ENCODE measurements at regions not wholly inside any gene's neighbourhood (a gene's known extent, or its start where the extent isn't known, plus 50 kb on each side); places are given as distances from the start of the nearest gene placed in this dataset.

GRCh38 chr2:125296742-125297141 lies 1271.7 kb downstream of the CNTNAP5 start:
- no peaks in the 10 kb centered on the region for H3K4me1 Mint-ChIP-seq
- Histone ChIP-seq H3K27ac (ENCODE audit: low read length in 2 of 2) (no peak overlapping the region), H3K4me3 (ENCODE audit: control extremely low read depth in 1 of 5, extremely low read depth in 1 of 5, insufficient read depth in 1 of 5, low read depth in 2 of 5, low read length in 4 of 5) (no peak overlapping the region), H3K27me3 (replicated peaks in 1 of 4; ENCODE audit: control extremely low read depth in 1 of 4, control insufficient read depth in 3 of 4, insufficient read depth in 4 of 4, low read length in 3 of 4) (no peaks in the 10 kb centered on the region), H3K9ac (ENCODE audit: low read length) (no peak overlapping the region), H4K20me1 (ENCODE audit: control insufficient read depth, insufficient read depth, low read length, poor library complexity, severe bottlenecking) (no peaks in the 10 kb centered on the region), H3K4me2 (replicated peaks; ENCODE audit: low read depth, low read length, poor library complexity, severe bottlenecking) (no peak overlapping the region), H3K36me3 (replicated peaks in 1 of 2; ENCODE audit: control extremely low read depth in 1 of 2, control insufficient read depth in 1 of 2, extremely low read depth in 1 of 2, insufficient read depth in 2 of 2, low read length in 1 of 2) (no peaks in the 10 kb centered on the region), H3K79me2 (ENCODE audit: control insufficient read depth, insufficient read depth, low read length) (no peaks in the 10 kb centered on the region), H2AFZ (ENCODE audit: insufficient read depth, low read depth, low read length, poor library complexity, severe bottlenecking) (no peak overlapping the region), H3K4me1 (ENCODE audit: control insufficient read depth in 2 of 2, insufficient read depth in 2 of 2, low read length in 2 of 2) (no peaks in the 10 kb centered on the region), H3K9me3 (ENCODE audit: control extremely low read depth in 1 of 3, control insufficient read depth in 2 of 3, insufficient read depth in 1 of 3, low read length in 2 of 3) (peaks cover 0 to 3% (median 3%) of the 10 kb centered on the region in 3 donors)
- intact Hi-C loops (cut with micrococcal nuclease): no loop called here
- H3K27me3 Mint-ChIP-seq: no peaks in the 10 kb centered on the region
- ChIA-PET POLR2A (no interaction called here), CTCF (no interaction called here)
- H3K4me3 Mint-ChIP-seq: no peak overlapping the region
- no peaks in the 10 kb centered on the region for H3K9me3 Mint-ChIP-seq (ENCODE audit: insufficient read depth)
- 57% methylated on average over 3 of the region's 5 CpGs for WGBS (ENCODE audit: insufficient coverage)
- TF ChIP-seq EZH2 (IDR thresholded peaks at IDR 0.05; ENCODE audit: borderline replicate concordance, insufficient read depth, low read depth, low read length, poor library complexity, severe bottlenecking): no peak
- TF ChIP-seq CTCF (IDR thresholded peaks at IDR 0.05): no peak
- no peak overlapping the region for H3K27ac Mint-ChIP-seq
- ATAC-seq (ENCODE audit: low read depth) (no peak), DNase-seq (no peak)

GRCh38 chr2:125310657-125311364 lies 1285.7 kb downstream of the CNTNAP5 start:
- H4K20me1 ChIP-seq (ENCODE audit: control insufficient read depth, insufficient read depth, low read length, poor library complexity, severe bottlenecking): no peaks in the 10 kb centered on the region
- TF ChIP-seq CTCF (IDR thresholded peaks at IDR 0.05) (no peak), EZH2 (IDR thresholded peaks at IDR 0.05; ENCODE audit: borderline replicate concordance, insufficient read depth, low read depth, low read length, poor library complexity, severe bottlenecking) (no peak)
- intact Hi-C loops (cut with micrococcal nuclease): no loop called here
- POLR2A ChIA-PET: no interaction called here
- no peaks in the 10 kb centered on the region for H3K27me3 Mint-ChIP-seq
- no peaks in the 10 kb centered on the region for H3K36me3 ChIP-seq (replicated peaks in 1 of 2; ENCODE audit: control extremely low read depth in 1 of 2, control insufficient read depth in 1 of 2, extremely low read depth in 1 of 2, insufficient read depth in 2 of 2, low read length in 1 of 2)
- no peaks in the 10 kb centered on the region for H3K79me2 ChIP-seq (ENCODE audit: control insufficient read depth, insufficient read depth, low read length)
- no peaks in the 10 kb centered on the region for H3K4me1 Mint-ChIP-seq
- H3K27me3 ChIP-seq (replicated peaks in 1 of 4; ENCODE audit: control extremely low read depth in 1 of 4, control insufficient read depth in 3 of 4, insufficient read depth in 4 of 4, low read length in 3 of 4): no peaks in the 10 kb centered on the region
- no peak overlapping the region for H3K9ac ChIP-seq (ENCODE audit: low read length)
- ATAC-seq (ENCODE audit: low read depth): no peak
- H3K9me3 Mint-ChIP-seq (ENCODE audit: insufficient read depth): no peaks in the 10 kb centered on the region
- no peak overlapping the region for H3K27ac ChIP-seq (ENCODE audit: low read length in 2 of 2)
- H3K4me3 Mint-ChIP-seq: no peak overlapping the region
- peaks cover 0 to 20% (median 0%) of the 10 kb centered on the region in 3 donors for H3K9me3 ChIP-seq (ENCODE audit: control extremely low read depth in 1 of 3, control insufficient read depth in 2 of 3, insufficient read depth in 1 of 3, low read length in 2 of 3)
- no peak overlapping the region for H3K4me2 ChIP-seq (replicated peaks; ENCODE audit: low read depth, low read length, poor library complexity, severe bottlenecking)
- no peak overlapping the region for H3K4me3 ChIP-seq (ENCODE audit: control extremely low read depth in 1 of 5, extremely low read depth in 1 of 5, insufficient read depth in 1 of 5, low read depth in 2 of 5, low read length in 4 of 5)
- H2AFZ ChIP-seq (ENCODE audit: insufficient read depth, low read depth, low read length, poor library complexity, severe bottlenecking): no peak overlapping the region
- H3K27ac Mint-ChIP-seq: no peak overlapping the region
- no peak for DNase-seq
- WGBS (ENCODE audit: insufficient coverage): no CpG with 5 or more reads among the region's 6 CpGs
- no peaks in the 10 kb centered on the region for H3K4me1 ChIP-seq (ENCODE audit: control insufficient read depth in 2 of 2, insufficient read depth in 2 of 2, low read length in 2 of 2)
- CTCF ChIA-PET: no interaction called here
